OCI-LY1 (cell line): ENCODE measurements at regions not wholly inside any gene's neighbourhood (a gene's known extent, or its start where the extent isn't known, plus 50 kb on each side); places are given as distances from the start of the nearest gene placed in this dataset.

ENCODE experiments used
- CTCF ChIP-seq: fragments of 200-600 bp; sonication (generic), shearing (Covaris generic); IDR thresholded peaks from 2 replicates; pipeline ENCODE4 v1.5.1; 2017; ENCODE audit warnings: mild to moderate bottlenecking, antibody characterized with exemption, low read length, moderate library complexity, mixed read lengths
- EZH2 ChIP-seq: fragments of 200-600 bp; sonication (generic), shearing (Covaris generic); IDR thresholded peaks from 2 replicates; pipeline ENCODE4 v1.8.0; 2017; ENCODE audit warnings: borderline replicate concordance, mixed run types, mild to moderate bottlenecking, antibody characterized with exemption, low read length, moderate library complexity, mixed read lengths

GRCh38 chr3:189446959-189447560 lies 184.1 kb upstream of the TP63 start:
- TF ChIP-seq EZH2 (no peak), CTCF (no peak)
